ENCODE measurements at regions not wholly inside any gene's neighbourhood (a gene's known extent, or its start where the extent isn't known, plus 50 kb on each side); places are given as distances from the start of the nearest gene placed in this dataset.
"Not testable (repeated sequence)": the region's sequence is repeated elsewhere in the genome, so short reads cannot be mapped to it uniquely, and the experiment has no call there.

DNA sequence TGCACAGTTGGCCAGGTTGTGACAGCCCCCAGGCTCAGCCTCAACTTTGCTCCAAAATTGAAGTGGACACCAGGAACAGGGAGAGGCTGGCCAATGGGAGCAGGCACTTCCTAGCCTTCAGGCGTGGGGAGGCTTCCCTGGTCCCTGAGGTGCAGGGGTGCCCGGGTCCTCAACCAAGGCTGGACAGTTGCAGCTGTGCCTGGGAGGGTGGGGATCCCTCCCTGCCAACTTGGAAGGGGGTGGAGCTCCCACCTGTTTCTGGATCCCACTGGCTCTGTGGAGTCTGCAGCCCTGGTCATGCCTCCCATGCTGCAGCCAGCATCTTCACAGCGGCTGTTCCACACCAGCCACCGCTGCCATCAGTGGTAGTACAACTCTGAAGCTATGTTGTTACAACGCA lies 502.8 kb upstream of the SLITRK5 start:
- H3K36me3 ChIP-seq (ENCODE audit: control insufficient read depth in 2 of 2, insufficient read depth in 2 of 2, low read length in 1 of 2): no peaks in the 10 kb centered on the region
- no peaks in the 10 kb centered on the region for H3K27me3 ChIP-seq (ENCODE audit: control insufficient read depth in 1 of 2, insufficient read depth in 2 of 2, low read length in 2 of 2)
- H3K9me3 ChIP-seq (ENCODE audit: control insufficient read depth in 2 of 2, insufficient read depth in 1 of 2, low read depth in 1 of 2, low read length in 1 of 2): peaks cover 0 to 7% of the 10 kb centered on the region in 2 donors
- no peak overlapping the region for H3K27ac ChIP-seq (ENCODE audit: low read depth in 2 of 2, low read length in 1 of 2)
- no peak overlapping the region for H3K4me3 ChIP-seq (ENCODE audit: low read depth in 1 of 2, low read length in 2 of 2)
- H3K4me1 ChIP-seq (ENCODE audit: control insufficient read depth in 2 of 2, insufficient read depth in 2 of 2, low read length in 1 of 2): no peaks in the 10 kb centered on the region
- WGBS, 2 donors: 87 to 90% methylated on average over 5 of the region's 5 CpGs

GRCh38 chr13:87169337-87169736 lies 501.8 kb upstream of the SLITRK5 start:
- H3K4me3 ChIP-seq (ENCODE audit: low read depth in 1 of 2, low read length in 2 of 2): no peak overlapping the region
- WGBS, 2 donors: 86 to 98% methylated on average over 2 of the region's 2 CpGs
- H3K4me1 ChIP-seq (ENCODE audit: control insufficient read depth in 2 of 2, insufficient read depth in 2 of 2, low read length in 1 of 2): no peaks in the 10 kb centered on the region
- H3K36me3 ChIP-seq (ENCODE audit: control insufficient read depth in 2 of 2, insufficient read depth in 2 of 2, low read length in 1 of 2): no peaks in the 10 kb centered on the region
- H3K9me3 ChIP-seq (ENCODE audit: control insufficient read depth in 2 of 2, insufficient read depth in 1 of 2, low read depth in 1 of 2, low read length in 1 of 2): peaks cover 0 to 7% of the 10 kb centered on the region in 2 donors
- H3K27ac ChIP-seq (ENCODE audit: low read depth in 2 of 2, low read length in 1 of 2): no peak overlapping the region
- H3K27me3 ChIP-seq (ENCODE audit: control insufficient read depth in 1 of 2, insufficient read depth in 2 of 2, low read length in 2 of 2): no peaks in the 10 kb centered on the region

DNA sequence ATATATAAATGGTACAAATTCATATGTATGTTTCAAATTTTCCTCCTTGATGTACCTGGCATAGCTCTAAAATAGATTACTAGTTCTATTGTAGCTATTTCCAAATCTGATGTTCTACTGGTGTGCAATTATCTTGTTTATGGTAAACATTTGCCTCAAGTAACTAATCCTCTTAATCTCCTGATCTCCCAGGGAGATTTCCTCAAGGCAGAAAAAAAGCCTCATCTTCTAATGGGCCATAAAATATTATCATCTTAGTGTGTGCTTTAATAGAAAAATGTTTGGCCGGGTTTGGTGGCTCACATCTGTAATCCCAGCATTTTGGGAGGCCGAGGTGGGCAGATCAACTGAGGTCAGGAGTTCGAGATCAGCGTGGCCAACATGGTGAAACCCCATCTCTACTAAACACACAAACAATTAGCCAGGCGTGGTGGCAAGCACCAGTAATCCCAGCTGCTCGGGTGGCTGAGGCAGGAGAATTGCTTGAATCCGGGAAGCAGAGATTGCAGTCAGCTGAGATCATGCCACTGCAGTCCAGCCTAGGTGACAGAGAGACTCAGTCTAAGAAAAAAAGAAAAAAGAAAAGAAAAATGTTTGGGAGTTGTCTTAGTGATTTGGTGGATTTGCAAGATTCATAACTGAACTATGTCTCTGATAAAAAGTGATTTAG lies 498.9 kb upstream of the SLITRK5 start:
- H3K9me3 ChIP-seq (ENCODE audit: control insufficient read depth in 2 of 2, insufficient read depth in 1 of 2, low read depth in 1 of 2, low read length in 1 of 2): peaks cover 0 to 7% of the 10 kb centered on the region in 2 donors
- H3K27me3 ChIP-seq (ENCODE audit: control insufficient read depth in 1 of 2, insufficient read depth in 2 of 2, low read length in 2 of 2): no peaks in the 10 kb centered on the region
- H3K27ac ChIP-seq (ENCODE audit: low read depth in 2 of 2, low read length in 1 of 2): no peak overlapping the region
- no peak overlapping the region for H3K4me3 ChIP-seq (ENCODE audit: low read depth in 1 of 2, low read length in 2 of 2)
- WGBS, 2 donors: 55 to 59% methylated on average over 7 of the region's 7 CpGs
- no peaks in the 10 kb centered on the region for H3K4me1 ChIP-seq (ENCODE audit: control insufficient read depth in 2 of 2, insufficient read depth in 2 of 2, low read length in 1 of 2)
- H3K36me3 ChIP-seq (ENCODE audit: control insufficient read depth in 2 of 2, insufficient read depth in 2 of 2, low read length in 1 of 2): no peaks in the 10 kb centered on the region

DNA sequence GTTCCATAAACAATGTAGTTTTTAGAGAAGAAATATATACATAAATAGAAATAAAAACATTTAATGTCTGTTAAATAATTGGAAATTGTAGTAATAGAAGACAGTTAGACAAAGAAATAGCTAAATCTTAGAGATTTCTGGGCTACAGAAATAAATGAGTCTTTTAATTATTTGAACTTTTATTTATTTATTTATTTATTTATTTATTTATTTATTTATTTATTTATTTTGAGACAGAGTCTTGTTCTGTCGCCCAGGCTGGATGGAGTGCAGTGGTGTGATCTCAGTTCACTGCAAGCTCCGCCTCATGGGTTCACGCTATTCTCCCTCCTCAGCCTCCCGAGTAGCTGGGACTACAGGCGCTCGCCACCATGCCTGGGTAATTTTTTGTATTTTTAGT lies 486.0 kb upstream of the SLITRK5 start:
- H3K27me3 ChIP-seq (ENCODE audit: control insufficient read depth in 1 of 2, insufficient read depth in 2 of 2, low read length in 2 of 2); H3K4me1 ChIP-seq (ENCODE audit: control insufficient read depth in 2 of 2, insufficient read depth in 2 of 2, low read length in 1 of 2); H3K9me3 ChIP-seq (ENCODE audit: control insufficient read depth in 2 of 2, insufficient read depth in 1 of 2, low read depth in 1 of 2, low read length in 1 of 2); H3K27ac ChIP-seq (ENCODE audit: low read depth in 2 of 2, low read length in 1 of 2); H3K36me3 ChIP-seq (ENCODE audit: control insufficient read depth in 2 of 2, insufficient read depth in 2 of 2, low read length in 1 of 2); H3K4me3 ChIP-seq (ENCODE audit: low read depth in 1 of 2, low read length in 2 of 2): not testable (repeated sequence)
- WGBS, 2 donors: 92 to 94% methylated on average over 6 of the region's 6 CpGs

DNA sequence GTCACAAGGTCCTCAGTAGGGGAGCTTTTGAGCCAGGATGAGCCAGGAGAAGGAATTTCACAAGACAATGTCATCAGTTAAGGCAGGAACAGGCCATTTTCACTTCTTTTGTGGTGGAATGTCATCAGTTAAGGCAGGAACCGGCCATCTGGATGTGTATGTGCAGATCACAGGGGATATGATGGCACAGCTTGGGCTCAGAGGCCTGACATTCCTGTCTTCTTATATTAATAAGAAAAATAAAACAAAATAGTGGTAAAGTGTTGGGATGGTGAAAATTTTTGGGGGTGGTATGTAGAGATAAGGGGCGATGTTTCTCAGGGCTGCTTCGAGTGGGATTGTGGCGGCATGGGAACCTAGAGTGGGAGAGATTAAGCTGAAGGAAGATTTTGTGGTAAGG lies 484.5 kb upstream of the SLITRK5 start:
- not testable (repeated sequence) for H3K36me3 ChIP-seq (ENCODE audit: control insufficient read depth in 2 of 2, insufficient read depth in 2 of 2, low read length in 1 of 2); H3K27me3 ChIP-seq (ENCODE audit: control insufficient read depth in 1 of 2, insufficient read depth in 2 of 2, low read length in 2 of 2); H3K4me1 ChIP-seq (ENCODE audit: control insufficient read depth in 2 of 2, insufficient read depth in 2 of 2, low read length in 1 of 2); H3K27ac ChIP-seq (ENCODE audit: low read depth in 2 of 2, low read length in 1 of 2); H3K9me3 ChIP-seq (ENCODE audit: control insufficient read depth in 2 of 2, insufficient read depth in 1 of 2, low read depth in 1 of 2, low read length in 1 of 2); H3K4me3 ChIP-seq (ENCODE audit: low read depth in 1 of 2, low read length in 2 of 2)
- WGBS, 2 donors: 78 to 87% methylated on average over 4 of the region's 4 CpGs

GRCh38 chr13:87191485-87191884 lies 479.7 kb upstream of the SLITRK5 start:
- 75 to 79% methylated on average over 8 of the region's 8 CpGs for WGBS, 2 donors
- not testable (repeated sequence) for H3K4me3 ChIP-seq (ENCODE audit: low read depth in 1 of 2, low read length in 2 of 2); H3K27me3 ChIP-seq (ENCODE audit: control insufficient read depth in 1 of 2, insufficient read depth in 2 of 2, low read length in 2 of 2); H3K9me3 ChIP-seq (ENCODE audit: control insufficient read depth in 2 of 2, insufficient read depth in 1 of 2, low read depth in 1 of 2, low read length in 1 of 2); H3K27ac ChIP-seq (ENCODE audit: low read depth in 2 of 2, low read length in 1 of 2); H3K36me3 ChIP-seq (ENCODE audit: control insufficient read depth in 2 of 2, insufficient read depth in 2 of 2, low read length in 1 of 2); H3K4me1 ChIP-seq (ENCODE audit: control insufficient read depth in 2 of 2, insufficient read depth in 2 of 2, low read length in 1 of 2)

GRCh38 chr13:87198371-87198770 lies 472.8 kb upstream of the SLITRK5 start:
- Histone ChIP-seq H3K27ac (ENCODE audit: low read depth in 2 of 2, low read length in 1 of 2) (no peak overlapping the region), H3K36me3 (ENCODE audit: control insufficient read depth in 2 of 2, insufficient read depth in 2 of 2, low read length in 1 of 2) (no peaks in the 10 kb centered on the region), H3K9me3 (ENCODE audit: control insufficient read depth in 2 of 2, insufficient read depth in 1 of 2, low read depth in 1 of 2, low read length in 1 of 2) (no peaks in the 10 kb centered on the region), H3K4me3 (ENCODE audit: low read depth in 1 of 2, low read length in 2 of 2) (no peak overlapping the region), H3K4me1 (ENCODE audit: control insufficient read depth in 2 of 2, insufficient read depth in 2 of 2, low read length in 1 of 2) (no peaks in the 10 kb centered on the region), H3K27me3 (ENCODE audit: control insufficient read depth in 1 of 2, insufficient read depth in 2 of 2, low read length in 2 of 2) (no peaks in the 10 kb centered on the region)
- 34 to 39% methylated on average over 3 of the region's 3 CpGs for WGBS, 2 donors

DNA sequence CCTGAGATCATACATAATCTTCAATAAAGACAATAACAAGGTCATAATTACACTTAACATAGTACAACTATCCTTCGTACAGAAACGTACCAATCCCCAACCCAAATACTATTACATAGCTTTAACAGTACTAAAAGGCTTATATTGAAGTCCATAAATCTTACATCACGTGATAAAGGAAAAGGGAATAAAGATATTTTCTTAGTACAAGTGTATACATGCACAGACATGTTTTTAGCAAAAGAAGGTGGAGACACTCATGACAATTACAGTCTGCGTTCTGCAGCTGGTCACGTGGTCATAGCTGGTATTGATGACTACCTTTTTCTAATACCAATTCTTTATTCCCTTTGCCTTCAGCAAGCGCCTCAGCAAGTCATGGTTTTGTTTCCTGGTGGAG lies 464.5 kb upstream of the SLITRK5 start:
- H3K27me3 ChIP-seq (ENCODE audit: control insufficient read depth in 1 of 2, insufficient read depth in 2 of 2, low read length in 2 of 2): no peaks in the 10 kb centered on the region
- no peak overlapping the region for H3K4me3 ChIP-seq (ENCODE audit: low read depth in 1 of 2, low read length in 2 of 2)

GRCh38 chr13:87207280-87208003 lies 463.7 kb upstream of the SLITRK5 start:
- H3K9me3 ChIP-seq (ENCODE audit: control insufficient read depth in 2 of 2, insufficient read depth in 1 of 2, low read depth in 1 of 2, low read length in 1 of 2): no peaks in the 10 kb centered on the region
- H3K4me3 ChIP-seq (ENCODE audit: low read depth in 1 of 2, low read length in 2 of 2): no peak overlapping the region
- H3K27me3 ChIP-seq (ENCODE audit: control insufficient read depth in 1 of 2, insufficient read depth in 2 of 2, low read length in 2 of 2): no peaks in the 10 kb centered on the region
- WGBS, 2 donors: 48 to 50% methylated on average over 4 of the region's 4 CpGs
- H3K4me1 ChIP-seq (ENCODE audit: control insufficient read depth in 2 of 2, insufficient read depth in 2 of 2, low read length in 1 of 2): no peaks in the 10 kb centered on the region
- no peak overlapping the region for H3K27ac ChIP-seq (ENCODE audit: low read depth in 2 of 2, low read length in 1 of 2)
- no peaks in the 10 kb centered on the region for H3K36me3 ChIP-seq (ENCODE audit: control insufficient read depth in 2 of 2, insufficient read depth in 2 of 2, low read length in 1 of 2)

More for the DNA sequence above, 464.5 kb upstream of the SLITRK5 start:
- no peaks in the 10 kb centered on the region for H3K9me3 ChIP-seq (ENCODE audit: control insufficient read depth in 2 of 2, insufficient read depth in 1 of 2, low read depth in 1 of 2, low read length in 1 of 2)
- WGBS, 2 donors: 82 to 85% methylated on average over 6 of the region's 6 CpGs
- no peaks in the 10 kb centered on the region for H3K4me1 ChIP-seq (ENCODE audit: control insufficient read depth in 2 of 2, insufficient read depth in 2 of 2, low read length in 1 of 2)
- H3K27ac ChIP-seq (ENCODE audit: low read depth in 2 of 2, low read length in 1 of 2): no peak overlapping the region
- H3K36me3 ChIP-seq (ENCODE audit: control insufficient read depth in 2 of 2, insufficient read depth in 2 of 2, low read length in 1 of 2): no peaks in the 10 kb centered on the region

- H3K27me3 ChIP-seq (ENCODE audit: control insufficient read depth in 1 of 2, insufficient read depth in 2 of 2, low read length in 2 of 2): no peaks in the 10 kb centered on the region
- H3K9me3 ChIP-seq (ENCODE audit: control insufficient read depth in 2 of 2, insufficient read depth in 1 of 2, low read depth in 1 of 2, low read length in 1 of 2): no peaks in the 10 kb centered on the region
- H3K4me1 ChIP-seq (ENCODE audit: control insufficient read depth in 2 of 2, insufficient read depth in 2 of 2, low read length in 1 of 2): no peaks in the 10 kb centered on the region
- WGBS, 2 donors: 75% methylated on average over 2 of the region's 2 CpGs
- no peak overlapping the region for H3K27ac ChIP-seq (ENCODE audit: low read depth in 2 of 2, low read length in 1 of 2)
- H3K36me3 ChIP-seq (ENCODE audit: control insufficient read depth in 2 of 2, insufficient read depth in 2 of 2, low read length in 1 of 2): no peaks in the 10 kb centered on the region
- no peak overlapping the region for H3K4me3 ChIP-seq (ENCODE audit: low read depth in 1 of 2, low read length in 2 of 2)
These were observed 462.5 kb upstream of the SLITRK5 start for GRCh38 chr13:87208636-87209035.

Data from esophagus (tissue), 2 donors.